Type B pancreatic cell (in vitro differentiated cells): ENCODE measurements at regions not wholly inside any gene's neighbourhood (a gene's known extent, or its start where the extent isn't known, plus 50 kb on each side); places are given as distances from the start of the nearest gene placed in this dataset.

Experiments
- DNase-seq: peaks from one replicate; pipeline ENCODE4 v3.0.0; 2021; ENCODE audit warnings: mixed read lengths; ENCODE audit not compliant: unreplicated experiment; ENCODE audit errors: extremely low spot score
- H3K27ac Mint-ChIP-seq: 2 replicates; pipeline ENCODE4 v1.8.0; 2021; ENCODE audit warnings: mild to moderate bottlenecking, mixed read lengths
- H3K27me3 Mint-ChIP-seq: 2 replicates; pipeline ENCODE4 v1.8.0; 2021; ENCODE audit warnings: mixed read lengths
- H3K36me3 Mint-ChIP-seq: 2 replicates; pipeline ENCODE4 v1.8.0; 2021; ENCODE audit warnings: mixed read lengths
- H3K4me1 Mint-ChIP-seq: one replicate; pipeline ENCODE4 v1.8.0; 2021; ENCODE audit warnings: mixed read lengths; ENCODE audit not compliant: unreplicated experiment
- H3K4me3 Mint-ChIP-seq: 2 replicates; pipeline ENCODE4 v1.8.0; 2021; ENCODE audit warnings: mild to moderate bottlenecking, mixed read lengths
- H3K9me3 Mint-ChIP-seq: 2 replicates; pipeline ENCODE4 v1.8.0; 2021; ENCODE audit warnings: mixed read lengths
- TF ChIP-seq, protein P1 (sequence below): fragments of 200-600 bp; sonication (generic); conservative IDR thresholded peaks from 2 replicates; pipeline ENCODE4 v1.5.0; 2021; ENCODE audit warnings: antibody characterized with exemption, mild to moderate bottlenecking

DNA sequence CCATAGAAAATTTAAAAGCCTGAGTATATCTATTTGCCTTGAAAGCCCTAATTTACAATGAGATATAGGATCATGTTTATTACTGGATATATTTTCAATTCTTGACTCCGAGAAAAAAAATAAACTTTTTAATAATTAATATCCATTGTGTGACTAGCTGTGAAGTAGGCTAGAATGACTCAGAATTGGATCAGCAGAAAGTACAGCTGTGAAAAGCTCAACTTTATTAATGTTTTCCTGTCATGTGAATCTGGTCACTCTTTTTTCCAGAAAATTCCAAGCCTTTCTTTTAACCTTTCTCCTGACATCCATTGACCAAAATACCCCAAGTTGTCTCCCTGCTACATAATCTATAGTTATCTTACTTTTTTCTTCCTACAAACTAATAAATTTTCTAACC lies 171.8 kb upstream of the PACRGL start:
- H3K27ac Mint-ChIP-seq = no peak overlapping the region
- no peaks in the 10 kb centered on the region for H3K4me1 Mint-ChIP-seq
- H3K9me3 Mint-ChIP-seq = no peaks in the 10 kb centered on the region
- peaks cover 15% of the 10 kb centered on the region for H3K36me3 Mint-ChIP-seq
- DNase-seq = no peak
- no peaks in the 10 kb centered on the region for H3K27me3 Mint-ChIP-seq
- TF ChIP-seq, protein P1, sequence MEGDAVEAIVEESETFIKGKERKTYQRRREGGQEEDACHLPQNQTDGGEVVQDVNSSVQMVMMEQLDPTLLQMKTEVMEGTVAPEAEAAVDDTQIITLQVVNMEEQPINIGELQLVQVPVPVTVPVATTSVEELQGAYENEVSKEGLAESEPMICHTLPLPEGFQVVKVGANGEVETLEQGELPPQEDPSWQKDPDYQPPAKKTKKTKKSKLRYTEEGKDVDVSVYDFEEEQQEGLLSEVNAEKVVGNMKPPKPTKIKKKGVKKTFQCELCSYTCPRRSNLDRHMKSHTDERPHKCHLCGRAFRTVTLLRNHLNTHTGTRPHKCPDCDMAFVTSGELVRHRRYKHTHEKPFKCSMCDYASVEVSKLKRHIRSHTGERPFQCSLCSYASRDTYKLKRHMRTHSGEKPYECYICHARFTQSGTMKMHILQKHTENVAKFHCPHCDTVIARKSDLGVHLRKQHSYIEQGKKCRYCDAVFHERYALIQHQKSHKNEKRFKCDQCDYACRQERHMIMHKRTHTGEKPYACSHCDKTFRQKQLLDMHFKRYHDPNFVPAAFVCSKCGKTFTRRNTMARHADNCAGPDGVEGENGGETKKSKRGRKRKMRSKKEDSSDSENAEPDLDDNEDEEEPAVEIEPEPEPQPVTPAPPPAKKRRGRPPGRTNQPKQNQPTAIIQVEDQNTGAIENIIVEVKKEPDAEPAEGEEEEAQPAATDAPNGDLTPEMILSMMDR = no peak
- no peak overlapping the region for H3K4me3 Mint-ChIP-seq

DNA sequence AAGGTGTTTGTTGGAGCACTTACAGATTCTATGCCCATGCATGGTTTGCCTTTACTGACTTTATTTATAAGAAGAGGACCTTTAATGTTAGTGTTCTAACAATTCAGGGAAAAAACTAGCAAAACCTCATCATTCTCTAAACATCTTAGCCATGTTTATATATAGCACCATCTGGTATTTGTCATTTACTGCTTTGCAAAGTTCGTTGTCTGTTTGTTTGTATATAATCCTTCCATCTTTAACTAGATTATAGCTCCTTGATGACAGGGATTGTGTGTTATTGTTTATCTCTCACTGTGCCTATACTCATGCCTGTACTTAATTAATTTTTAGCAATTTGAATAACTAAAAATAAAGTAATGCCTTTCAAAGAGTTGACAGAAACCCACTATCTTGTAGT lies 170.6 kb upstream of the PACRGL start:
- Mint-ChIP-seq H3K36me3 (peaks cover 18% of the 10 kb centered on the region), H3K27ac (no peak overlapping the region)

GRCh38 chr4:20532116-20532790 lies 168.0 kb upstream of the PACRGL start:
- Mint-ChIP-seq H3K9me3 (no peaks in the 10 kb centered on the region), H3K4me1 (no peaks in the 10 kb centered on the region), H3K36me3 (peaks cover 18% of the 10 kb centered on the region), H3K27ac (no peak overlapping the region), H3K27me3 (no peaks in the 10 kb centered on the region), H3K4me3 (no peak overlapping the region)
- TF ChIP-seq, protein P1 = no peak
- DNase-seq = no peak

More for the DNA sequence above, 170.6 kb upstream of the PACRGL start:
- Mint-ChIP-seq H3K27me3 (no peaks in the 10 kb centered on the region), H3K9me3 (no peaks in the 10 kb centered on the region), H3K4me1 (no peaks in the 10 kb centered on the region), H3K4me3 (no peak overlapping the region)
- no peak for DNase-seq
- TF ChIP-seq, protein P1 = no peak

DNA sequence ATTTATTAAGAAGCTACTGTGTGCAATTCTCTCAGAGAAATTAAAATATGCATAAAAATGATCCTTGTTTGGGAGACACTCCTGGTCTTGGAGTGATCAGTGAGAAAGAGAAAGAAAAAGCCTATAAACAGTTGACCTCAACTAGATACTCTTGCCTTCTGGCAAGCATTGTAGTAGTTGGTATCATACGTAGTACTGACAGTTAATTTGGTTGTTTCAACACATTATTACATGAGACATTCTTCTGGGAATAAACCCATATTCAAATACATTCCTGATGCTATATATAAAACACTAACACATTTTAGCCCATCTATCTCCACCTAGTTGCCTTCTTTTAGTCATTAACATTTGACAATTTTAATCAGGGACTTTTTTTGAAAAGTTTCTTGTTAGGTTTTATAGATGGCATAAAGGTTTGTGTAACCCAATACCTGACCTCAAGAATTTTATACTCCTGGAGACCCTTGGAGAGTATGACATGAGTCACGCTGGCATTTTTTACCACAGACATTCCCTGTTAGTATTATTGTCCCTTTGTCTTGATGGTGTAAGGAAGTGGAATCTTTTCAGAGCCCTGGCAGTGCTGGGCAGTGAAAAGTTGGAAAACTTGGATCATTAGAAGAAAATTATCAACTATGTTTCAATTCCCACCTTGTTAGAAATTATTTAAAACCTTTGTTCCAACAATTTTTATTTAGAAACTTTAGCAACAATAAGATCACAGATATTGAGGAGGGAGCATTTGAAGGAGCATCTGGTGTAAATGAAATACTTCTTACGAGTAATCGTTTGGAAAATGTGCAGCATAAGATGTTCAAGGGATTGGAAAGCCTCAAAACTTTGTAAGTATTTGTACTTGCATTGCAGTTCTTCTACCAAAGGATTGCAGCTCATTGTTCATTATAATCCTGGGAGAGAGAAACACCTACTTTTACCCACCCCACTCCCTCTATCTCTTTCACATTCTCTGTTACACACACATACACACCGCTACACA lies 167.1 kb upstream of the PACRGL start:
- H3K9me3 Mint-ChIP-seq = no peaks in the 10 kb centered on the region
- DNase-seq = no peak
- no peaks in the 10 kb centered on the region for H3K27me3 Mint-ChIP-seq
- peaks cover 13% of the 10 kb centered on the region for H3K36me3 Mint-ChIP-seq
- TF ChIP-seq, protein P1 = no peak
- H3K27ac Mint-ChIP-seq = no peak overlapping the region
- no peaks in the 10 kb centered on the region for H3K4me1 Mint-ChIP-seq
- no peak overlapping the region for H3K4me3 Mint-ChIP-seq

DNA sequence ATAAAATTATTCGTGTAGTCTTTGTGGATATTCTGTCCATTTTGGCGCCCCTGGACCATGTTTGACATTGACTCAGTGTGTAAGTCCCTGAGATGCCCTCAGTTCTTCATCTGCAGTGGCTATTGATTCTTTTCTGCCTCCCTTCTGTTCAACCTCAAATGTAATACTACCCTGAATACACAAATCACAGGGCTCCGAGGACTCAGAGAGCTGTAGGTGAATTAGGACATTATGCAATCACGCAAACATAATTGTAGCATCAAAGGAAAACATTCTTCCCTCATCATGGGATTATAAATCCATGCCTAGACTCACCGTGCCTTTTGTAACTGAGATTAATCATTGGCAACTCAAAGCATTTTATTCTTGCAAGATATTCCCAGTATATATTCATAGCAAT lies 161.4 kb upstream of the PACRGL start:
- H3K27ac Mint-ChIP-seq = no peak overlapping the region
- H3K4me3 Mint-ChIP-seq = no peak overlapping the region

More for the DNA sequence above, 161.4 kb upstream of the PACRGL start:
- no peaks in the 10 kb centered on the region for H3K9me3 Mint-ChIP-seq
- H3K27me3 Mint-ChIP-seq = no peaks in the 10 kb centered on the region
- H3K36me3 Mint-ChIP-seq = peaks cover 9% of the 10 kb centered on the region
- DNase-seq = no peak
- H3K4me1 Mint-ChIP-seq = peaks cover 5% of the 10 kb centered on the region
- TF ChIP-seq, protein P1 = no peak
